Liver (tissue), 8 donors: ENCODE measurements at regions not wholly inside any gene's neighbourhood (a gene's known extent, or its start where the extent isn't known, plus 50 kb on each side); places are given as distances from the start of the nearest gene placed in this dataset.

Experiments used
- DNase-seq: peaks from one replicate; pipeline ENCODE4 v3.0.0-alpha.2; 2017; ENCODE audit warnings: low spot score
- H3K27ac ChIP-seq, 2 donors: one replicate each; pipeline ENCODE4 v1.7.0; 2013; ENCODE audit warnings: inconsistent platforms in 2 of 2, low read length in 2 of 2, control low read depth in 1 of 2, low read depth in 1 of 2, mild to moderate bottlenecking in 1 of 2
- H3K27me3 ChIP-seq, 4 donors: one replicate each; pipeline versions ENCODE4 v1.6.1 to v1.7.0; 2013; ENCODE audit warnings: low read length in 3 of 4, inconsistent platforms in 1 of 4, mild to moderate bottlenecking in 1 of 4, moderate library complexity in 1 of 4; ENCODE audit not compliant: control insufficient read depth in 4 of 4, insufficient read depth in 4 of 4
- H3K36me3 ChIP-seq, 4 donors: one replicate each; pipeline versions ENCODE4 v1.6.1 to v1.7.0; 2013; ENCODE audit warnings: low read length in 3 of 4, mild to moderate bottlenecking in 3 of 4, low read depth in 1 of 4, moderate library complexity in 1 of 4; ENCODE audit not compliant: control insufficient read depth in 4 of 4, insufficient read depth in 3 of 4
- H3K4me1 ChIP-seq, 4 donors: one replicate each; pipeline versions ENCODE4 v1.6.1 to v1.7.0; 2013; ENCODE audit warnings: low read length in 3 of 4, mild to moderate bottlenecking in 3 of 4, moderate library complexity in 1 of 4; ENCODE audit not compliant: control insufficient read depth in 4 of 4, insufficient read depth in 4 of 4
- H3K4me3 ChIP-seq, 3 donors: one replicate each; pipeline versions ENCODE4 v1.6.1 to v1.7.0; 2013; ENCODE audit warnings: low read length in 3 of 3, control low read depth in 1 of 3, low read depth in 1 of 3, mild to moderate bottlenecking in 1 of 3
- H3K9ac ChIP-seq, 2 donors: one replicate each; pipeline ENCODE4 v1.7.0; 2013; ENCODE audit warnings: low read length in 2 of 2, mild to moderate bottlenecking in 2 of 2, moderate library complexity in 2 of 2, control low read depth in 1 of 2, low read depth in 1 of 2
- H3K9me3 ChIP-seq, 4 donors: one replicate each; pipeline versions ENCODE4 v1.6.1 to v1.7.0; 2013; ENCODE audit warnings: low read length in 3 of 4; ENCODE audit not compliant: control insufficient read depth in 4 of 4
- EGR1 ChIP-seq, 2 donors: IDR thresholded peaks; 2 replicates each; pipeline ENCODE4 v1.6.1; 2016 to 2018; ENCODE audit warnings: antibody characterized with exemption in 2 of 2, low read depth in 2 of 2
- GABPA ChIP-seq, 2 donors: IDR thresholded peaks in 1 of 2; conservative IDR thresholded peaks in 1 of 2; 2 replicates each; pipeline ENCODE4 v1.6.1; 2016; ENCODE audit warnings: antibody characterized with exemption in 2 of 2, mild to moderate bottlenecking in 1 of 2, moderate library complexity in 1 of 2
- JUND ChIP-seq, 2 donors: IDR thresholded peaks; 2 replicates each; pipeline ENCODE4 v1.6.1; 2016; ENCODE audit warnings: antibody characterized with exemption in 2 of 2
- MAX ChIP-seq: IDR thresholded peaks from 2 replicates; pipeline ENCODE4 v1.6.1; 2016; ENCODE audit warnings: antibody characterized with exemption
- NR2F2 ChIP-seq: IDR thresholded peaks from 2 replicates; pipeline ENCODE4 v1.6.1; 2016; ENCODE audit warnings: antibody characterized with exemption
- RAD21 ChIP-seq, 2 donors: IDR thresholded peaks; 2 replicates each; pipeline ENCODE4 v1.6.1; 2016; ENCODE audit warnings: antibody characterized with exemption in 2 of 2, mild to moderate bottlenecking in 2 of 2
- REST ChIP-seq: IDR thresholded peaks from 2 replicates; pipeline ENCODE4 v1.6.1; 2016; ENCODE audit warnings: antibody characterized with exemption, mild to moderate bottlenecking
- SP1 ChIP-seq: IDR thresholded peaks from 2 replicates; pipeline ENCODE4 v1.6.1; 2018; ENCODE audit warnings: antibody characterized with exemption, mild to moderate bottlenecking
- TAF1 ChIP-seq: conservative IDR thresholded peaks from 2 replicates; pipeline ENCODE4 v1.6.1; 2016; ENCODE audit warnings: antibody characterized with exemption, mild to moderate bottlenecking
- YY1 ChIP-seq: IDR thresholded peaks from 2 replicates; pipeline ENCODE4 v1.6.1; 2016; ENCODE audit warnings: antibody characterized with exemption, mild to moderate bottlenecking
- WGBS: extraction: QIAGEN DNeasy Blood & Tissue Kit; methylation state at CpG from one replicate; pipeline ENCODE4 v1.1.7; 2013; 5-methylcytosine and 5-hydroxymethylcytosine counted together
- TF ChIP-seq, protein P1 (sequence below): fragments of 150-350 bp; IDR thresholded peaks from 2 replicates; pipeline ENCODE4 v1.5.1; 2017; ENCODE audit warnings: improper control_type of control experiment, low read depth, low read length; ENCODE audit not compliant: missing input control
- TF ChIP-seq, protein P2 (sequence below): IDR thresholded peaks from 2 replicates; pipeline ENCODE4 v1.6.1; 2016; ENCODE audit warnings: antibody characterized with exemption
- donor health status: healthy.
- donor health status: healthy.
- donor health status: healthy.
- donor health status: healthy.
- donor health status: healthy.

DNA sequence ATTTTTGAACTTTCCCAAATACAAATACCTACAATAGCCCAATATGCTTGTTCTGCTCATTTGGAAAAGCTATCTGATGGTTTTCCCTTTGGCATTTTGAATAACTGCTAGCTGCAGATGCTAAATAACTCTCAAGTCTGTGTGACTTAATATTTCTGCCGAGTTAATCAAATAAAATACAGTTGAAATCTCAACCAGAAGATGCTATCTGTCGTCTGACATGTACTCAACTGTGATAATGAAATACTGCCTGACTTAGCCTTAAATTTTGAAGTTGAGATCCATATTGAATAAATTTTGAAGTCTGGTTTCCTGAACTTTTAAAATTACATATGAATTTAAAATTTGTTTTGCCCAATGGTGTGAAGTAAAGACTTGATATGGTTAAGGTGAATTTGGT, 204.4 kb upstream of the MEX3C start (continued):
- TF ChIP-seq REST, result no peak
- TF ChIP-seq RAD21 (IDR thresholded peaks at IDR 0.05), result no peak
- TF ChIP-seq GABPA (IDR thresholded peaks at IDR 0.05 in 1 of 2, conservative IDR thresholded peaks at IDR 0.05 in 1 of 2), result no peak
- TF ChIP-seq EGR1 (IDR thresholded peaks at IDR 0.05; ENCODE audit: low read depth in 2 of 2), result no peak

- no peak overlapping the region for H3K4me3 ChIP-seq
- H3K9ac ChIP-seq, result no peak overlapping the region
- 50% methylated on average over 2 of the region's 2 CpGs for WGBS
- DNase-seq, result no peak
- TF ChIP-seq JUND (IDR thresholded peaks at IDR 0.05), result no peak
- TF ChIP-seq GABPA (IDR thresholded peaks at IDR 0.05 in 1 of 2, conservative IDR thresholded peaks at IDR 0.05 in 1 of 2), result no peak
- no peak for TF ChIP-seq SP1
- H3K36me3 ChIP-seq, result no peaks in the 10 kb centered on the region
- H3K27me3 ChIP-seq, result no peaks in the 10 kb centered on the region
- no peaks in the 10 kb centered on the region for H3K4me1 ChIP-seq
- no peaks in the 10 kb centered on the region for H3K9me3 ChIP-seq
- no peak overlapping the region for H3K27ac ChIP-seq
Observed at GRCh38 chr18:51404620-51405019, 207.1 kb upstream of the MEX3C start.

DNA sequence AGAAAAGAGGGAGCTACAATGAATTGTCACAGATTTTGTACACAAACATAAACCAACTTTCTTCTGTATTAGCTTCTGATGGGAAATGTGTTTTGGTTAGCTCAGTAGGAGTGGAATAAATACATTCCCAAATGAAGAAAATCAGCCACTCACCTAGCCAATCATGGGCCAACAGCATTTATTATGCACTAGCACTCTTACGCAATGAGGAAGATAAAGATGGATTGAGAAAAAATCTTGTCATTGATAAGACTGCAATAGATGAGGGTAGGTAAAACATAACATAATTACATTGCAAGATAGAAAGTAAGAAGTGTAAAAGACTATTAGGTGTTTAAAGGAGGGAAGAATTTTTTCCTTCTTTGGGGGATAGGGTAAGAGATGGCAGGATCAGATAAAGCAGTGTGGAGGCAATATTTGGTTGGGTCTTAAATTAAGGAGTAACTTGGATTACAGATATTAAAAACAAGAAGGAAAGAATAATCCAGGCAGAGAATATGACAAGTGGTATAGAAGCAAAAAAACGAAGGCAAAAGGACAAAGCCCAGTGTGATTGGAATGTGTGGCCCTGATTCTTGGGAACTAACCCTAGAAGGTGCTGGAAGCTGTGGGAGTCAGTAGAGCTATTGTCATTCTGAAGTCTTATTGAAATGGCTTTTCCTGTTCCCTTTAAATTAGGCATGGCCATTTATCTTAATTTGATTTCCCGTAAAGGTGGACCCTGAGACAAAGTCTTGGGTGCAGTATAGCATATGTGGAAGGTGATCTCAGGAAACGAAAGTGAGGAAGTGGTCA, 208.4 kb upstream of the MEX3C start:
- 81% methylated on average over 4 of the region's 4 CpGs for WGBS
- no peak for TF ChIP-seq JUND (IDR thresholded peaks at IDR 0.05)
- no peak for TF ChIP-seq GABPA (IDR thresholded peaks at IDR 0.05 in 1 of 2, conservative IDR thresholded peaks at IDR 0.05 in 1 of 2)
- no peak for TF ChIP-seq EGR1 (IDR thresholded peaks at IDR 0.05; ENCODE audit: low read depth in 2 of 2)
- DNase-seq, result no peak
- Histone ChIP-seq H3K4me3 (no peak overlapping the region), H3K27me3 (peaks cover 0 to 3% (median 0%) of the 10 kb centered on the region in 4 donors), H3K9ac (no peak overlapping the region), H3K27ac (no peak overlapping the region), H3K36me3 (no peaks in the 10 kb centered on the region), H3K4me1 (no peaks in the 10 kb centered on the region), H3K9me3 (no peaks in the 10 kb centered on the region)

DNA sequence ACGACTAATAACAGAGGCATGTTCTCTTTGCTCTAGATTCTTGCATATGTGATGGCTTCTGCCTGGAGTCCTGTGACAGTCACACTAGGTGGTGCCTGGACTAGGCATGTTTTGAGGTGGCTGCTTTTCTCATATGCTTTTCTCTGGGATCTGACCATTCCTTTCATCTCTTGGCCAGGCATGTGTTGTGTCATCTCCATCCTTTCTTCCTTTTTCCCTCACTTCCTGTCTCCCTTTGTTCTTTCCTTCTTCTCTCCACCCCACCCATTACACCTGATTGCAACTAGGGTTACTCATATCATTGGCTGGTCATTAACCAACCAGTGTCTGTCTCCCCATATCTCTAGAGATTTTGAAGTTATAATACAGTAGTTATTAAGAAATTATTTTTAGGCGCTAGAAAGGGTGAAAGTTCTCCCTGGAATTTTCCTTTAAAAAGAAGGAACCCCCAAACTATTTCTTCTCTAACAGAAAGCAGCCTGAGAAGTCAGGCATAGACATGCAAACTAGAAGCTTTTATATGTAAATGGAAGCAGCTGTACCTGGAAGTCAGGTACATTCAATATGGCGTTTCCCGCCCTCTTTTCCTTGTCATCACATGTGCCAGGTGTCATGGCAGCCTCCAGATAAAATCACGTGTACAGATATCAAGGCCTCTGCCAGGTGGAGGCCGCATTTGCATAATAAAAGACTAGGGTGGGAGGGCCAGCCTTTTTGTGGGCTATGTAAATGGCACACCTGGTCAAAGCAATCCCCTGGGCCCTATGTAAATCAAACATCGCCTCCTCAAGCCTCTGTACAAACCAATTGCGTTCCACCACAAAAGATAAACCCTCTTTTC, 220.4 kb upstream of the MEX3C start:
- WGBS, result 73% methylated on average over 8 of the region's 8 CpGs
- no peak for DNase-seq
- no peak overlapping the region for H3K4me3 ChIP-seq
- TF ChIP-seq EGR1 (IDR thresholded peaks at IDR 0.05; ENCODE audit: low read depth in 2 of 2) (no peak), TAF1 (no peak), JUND (IDR thresholded peaks at IDR 0.05) (no peak), YY1 (no peak), REST (no peak), GABPA (IDR thresholded peaks at IDR 0.05 in 1 of 2, conservative IDR thresholded peaks at IDR 0.05 in 1 of 2) (no peak), NR2F2 (no peak), MAX (no peak)
- TF ChIP-seq, protein P1, sequence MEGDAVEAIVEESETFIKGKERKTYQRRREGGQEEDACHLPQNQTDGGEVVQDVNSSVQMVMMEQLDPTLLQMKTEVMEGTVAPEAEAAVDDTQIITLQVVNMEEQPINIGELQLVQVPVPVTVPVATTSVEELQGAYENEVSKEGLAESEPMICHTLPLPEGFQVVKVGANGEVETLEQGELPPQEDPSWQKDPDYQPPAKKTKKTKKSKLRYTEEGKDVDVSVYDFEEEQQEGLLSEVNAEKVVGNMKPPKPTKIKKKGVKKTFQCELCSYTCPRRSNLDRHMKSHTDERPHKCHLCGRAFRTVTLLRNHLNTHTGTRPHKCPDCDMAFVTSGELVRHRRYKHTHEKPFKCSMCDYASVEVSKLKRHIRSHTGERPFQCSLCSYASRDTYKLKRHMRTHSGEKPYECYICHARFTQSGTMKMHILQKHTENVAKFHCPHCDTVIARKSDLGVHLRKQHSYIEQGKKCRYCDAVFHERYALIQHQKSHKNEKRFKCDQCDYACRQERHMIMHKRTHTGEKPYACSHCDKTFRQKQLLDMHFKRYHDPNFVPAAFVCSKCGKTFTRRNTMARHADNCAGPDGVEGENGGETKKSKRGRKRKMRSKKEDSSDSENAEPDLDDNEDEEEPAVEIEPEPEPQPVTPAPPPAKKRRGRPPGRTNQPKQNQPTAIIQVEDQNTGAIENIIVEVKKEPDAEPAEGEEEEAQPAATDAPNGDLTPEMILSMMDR, result no peak
- TF ChIP-seq, protein P2, sequence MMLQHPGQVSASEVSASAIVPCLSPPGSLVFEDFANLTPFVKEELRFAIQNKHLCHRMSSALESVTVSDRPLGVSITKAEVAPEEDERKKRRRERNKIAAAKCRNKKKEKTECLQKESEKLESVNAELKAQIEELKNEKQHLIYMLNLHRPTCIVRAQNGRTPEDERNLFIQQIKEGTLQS, result no peak

More for the DNA sequence above, 220.4 kb upstream of the MEX3C start:
- Histone ChIP-seq H3K36me3 (no peaks in the 10 kb centered on the region), H3K9ac (no peak overlapping the region), H3K9me3 (no peaks in the 10 kb centered on the region), H3K27ac (no peak overlapping the region), H3K4me1 (no peaks in the 10 kb centered on the region), H3K27me3 (no peaks in the 10 kb centered on the region)
